HG02981 (cell line): ENCODE measurements at regions not wholly inside any gene's neighbourhood (a gene's known extent, or its start where the extent isn't known, plus 50 kb on each side); places are given as distances from the start of the nearest gene placed in this dataset.
"Not testable (repeated sequence)": the region's sequence is repeated elsewhere in the genome, so short reads cannot be mapped to it uniquely, and the experiment has no call there.

Experiments used
- ATAC-seq: cut with Tn5 transposase; IDR thresholded peaks from one replicate; pipeline ENCODE4 v1.9.1; 2021; ENCODE audit warnings: mild to moderate bottlenecking, moderate library complexity; ENCODE audit not compliant: unreplicated experiment

GRCh38 chr3:82201316-82201715 lies 439.9 kb upstream of the GBE1 start:
- ATAC-seq: no peak

DNA sequence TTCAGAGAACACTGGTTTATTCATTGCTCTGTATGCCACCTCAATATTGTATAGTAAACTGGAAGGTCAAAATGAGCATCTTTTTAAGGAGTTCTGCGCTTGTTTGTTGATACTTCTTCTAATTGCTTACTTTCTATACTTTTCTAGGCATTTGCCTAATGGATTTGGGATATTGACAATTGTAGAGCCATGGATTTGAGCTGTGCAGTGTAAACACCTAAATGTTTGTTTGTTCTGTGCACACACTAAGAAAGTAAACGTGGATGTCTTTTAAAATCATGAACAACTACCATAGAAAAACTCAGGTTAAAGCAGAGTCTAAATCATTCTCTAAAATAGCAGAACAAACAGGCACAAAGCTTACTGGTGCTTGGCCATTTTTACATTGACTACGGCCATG lies 436.6 kb upstream of the GBE1 start:
- ATAC-seq: no peak

- no peak for ATAC-seq
Measured at GRCh38 chr3:82196645-82197044, 435.2 kb upstream of the GBE1 start.

DNA sequence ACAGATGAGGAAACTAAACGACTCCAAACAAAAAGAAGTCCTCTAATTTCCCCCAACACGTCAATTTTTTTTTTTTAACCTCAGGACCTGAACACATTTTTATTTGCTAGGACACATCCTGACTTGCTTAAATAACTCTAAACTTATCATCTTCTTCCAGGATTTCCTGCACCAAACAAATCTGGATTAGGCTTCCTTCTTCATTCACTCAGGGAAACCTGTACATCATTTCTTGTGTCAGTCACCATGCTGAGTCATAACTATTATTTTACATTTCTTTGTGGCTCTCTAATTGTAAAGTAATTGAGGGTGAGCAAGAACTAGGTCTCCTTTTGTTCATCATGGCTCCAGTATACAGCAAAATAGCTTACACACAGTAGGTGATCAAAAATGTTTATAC lies 433.4 kb upstream of the GBE1 start:
- ATAC-seq: no peak

DNA sequence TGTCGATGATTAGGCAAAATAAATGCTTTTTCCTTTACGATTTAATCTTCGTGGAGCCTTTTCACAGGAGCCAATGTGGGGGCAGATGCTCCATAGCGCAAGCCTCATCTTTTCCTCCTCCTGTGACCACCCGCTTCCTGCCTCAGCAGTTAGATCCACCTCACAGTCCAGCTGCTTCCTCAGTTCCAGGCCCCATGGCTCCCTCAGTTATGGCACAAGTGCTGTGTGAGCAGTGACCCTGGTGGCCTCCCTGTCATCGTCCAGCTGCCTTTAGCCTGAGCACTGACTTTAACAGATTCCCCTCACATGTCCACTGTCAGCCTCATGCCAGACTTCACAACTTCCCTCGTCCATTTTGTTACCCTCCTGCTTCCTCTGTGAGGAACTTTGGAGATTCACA lies 424.6 kb upstream of the GBE1 start:
- ATAC-seq: no peak

GRCh38 chr3:82179291-82179690 lies 417.8 kb upstream of the GBE1 start:
- no peak for ATAC-seq

GRCh38 chr3:82178291-82178690 lies 416.8 kb upstream of the GBE1 start:
- ATAC-seq: no peak

DNA sequence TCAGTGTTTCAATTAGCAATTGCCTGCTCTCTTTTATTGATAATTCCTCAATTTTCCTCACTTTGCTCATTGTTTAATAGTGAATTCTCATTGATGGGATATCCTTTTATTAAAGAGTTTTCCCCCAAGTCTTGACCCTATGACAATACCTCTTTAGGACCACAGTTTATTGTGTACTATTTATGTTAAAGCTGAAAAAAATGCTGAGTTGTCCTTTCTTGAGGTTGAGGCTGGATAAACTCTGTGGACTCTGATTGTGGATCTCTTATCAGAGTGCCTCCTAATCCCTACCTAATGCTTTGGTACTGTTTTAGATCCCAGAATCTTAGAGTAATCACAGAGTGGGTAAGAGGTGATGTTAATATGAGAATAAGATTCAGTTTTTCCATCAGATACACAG lies 416.3 kb upstream of the GBE1 start:
- ATAC-seq: no peak

DNA sequence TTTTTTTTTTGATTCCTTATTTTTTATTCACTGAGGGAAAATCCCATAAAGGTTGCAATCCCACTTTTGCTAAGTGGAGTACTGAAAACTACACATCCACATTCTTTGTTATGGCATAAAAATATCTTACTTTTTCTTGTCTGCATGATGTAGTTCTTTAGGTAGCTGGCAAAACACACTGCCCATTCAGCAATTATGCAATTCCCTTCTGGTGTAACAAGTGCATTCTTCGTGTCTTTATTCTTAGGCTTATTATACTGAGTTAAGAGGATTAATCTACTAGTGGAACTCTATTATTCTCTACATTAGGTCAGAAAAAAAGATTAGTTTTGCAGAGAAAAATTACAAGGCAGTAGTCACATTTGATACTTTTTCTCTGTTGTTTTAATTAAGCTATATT lies 403.8 kb upstream of the GBE1 start:
- ATAC-seq: no peak

- ATAC-seq: peak; percentile 59
Measured at GRCh38 chr3:82163907-82164520, 402.6 kb upstream of the GBE1 start.

DNA sequence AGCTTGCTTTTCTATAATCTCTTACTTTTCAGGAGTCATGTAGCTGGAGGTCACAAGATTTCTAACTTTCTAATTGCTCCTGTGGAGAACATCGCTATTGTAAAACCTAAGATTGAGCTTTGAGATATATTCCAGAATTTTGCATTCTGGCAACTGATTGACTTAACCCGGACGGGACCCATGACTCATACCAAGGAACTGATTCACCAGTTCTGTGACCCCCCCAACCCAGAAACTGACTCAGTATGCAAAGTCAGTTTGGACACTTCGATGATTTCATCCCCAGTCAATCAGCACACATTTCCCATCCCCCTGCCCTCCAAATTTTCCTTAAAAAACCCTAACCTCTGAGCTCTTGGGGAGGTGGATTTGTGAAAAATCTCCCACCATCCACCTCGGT lies 396.5 kb upstream of the GBE1 start:
- ATAC-seq: no peak

- ATAC-seq: not testable (repeated sequence)
Measured at GRCh38 chr3:82153892-82154291, 392.4 kb upstream of the GBE1 start.

DNA sequence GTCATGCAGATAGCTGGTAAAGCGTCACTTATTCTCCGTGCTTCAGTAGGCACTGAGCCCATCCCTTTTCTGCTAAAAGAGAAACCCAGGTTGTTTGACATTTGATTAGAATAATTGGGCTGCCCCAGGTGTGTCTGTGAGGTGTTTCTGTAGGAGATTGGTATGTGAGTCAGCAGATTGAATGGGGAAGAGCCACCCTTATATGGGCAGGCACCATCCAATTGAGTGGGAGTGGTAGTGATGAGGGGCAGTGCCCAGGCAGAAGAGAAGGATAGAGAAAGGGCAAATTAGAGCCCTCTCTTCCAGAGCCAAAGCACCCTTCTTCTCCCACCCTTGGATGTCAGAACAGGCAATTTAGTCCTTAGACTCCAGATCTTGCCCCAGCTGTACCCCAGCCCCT lies 384.3 kb upstream of the GBE1 start:
- no peak for ATAC-seq

DNA sequence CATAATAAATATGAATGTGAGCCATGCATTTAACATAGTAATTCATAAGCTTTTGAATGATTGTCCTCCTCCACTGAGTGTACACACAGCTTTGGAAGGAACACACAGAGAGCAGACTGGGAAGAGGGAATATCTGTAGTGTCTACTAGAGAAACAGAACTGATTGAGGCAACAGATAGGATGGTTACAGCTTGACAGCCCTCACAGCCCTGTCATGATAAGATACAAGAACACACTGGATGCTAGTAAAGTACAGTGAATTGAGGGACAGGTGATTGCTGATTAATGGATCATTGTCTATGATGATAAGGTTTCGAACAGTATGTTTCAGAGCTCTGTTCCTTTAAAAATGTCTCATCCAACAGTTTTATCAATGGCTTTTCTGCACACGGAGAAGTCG lies 383.4 kb upstream of the GBE1 start:
- ATAC-seq: no peak

GRCh38 chr3:82143661-82144412 lies 382.4 kb upstream of the GBE1 start:
- no peak for ATAC-seq

DNA sequence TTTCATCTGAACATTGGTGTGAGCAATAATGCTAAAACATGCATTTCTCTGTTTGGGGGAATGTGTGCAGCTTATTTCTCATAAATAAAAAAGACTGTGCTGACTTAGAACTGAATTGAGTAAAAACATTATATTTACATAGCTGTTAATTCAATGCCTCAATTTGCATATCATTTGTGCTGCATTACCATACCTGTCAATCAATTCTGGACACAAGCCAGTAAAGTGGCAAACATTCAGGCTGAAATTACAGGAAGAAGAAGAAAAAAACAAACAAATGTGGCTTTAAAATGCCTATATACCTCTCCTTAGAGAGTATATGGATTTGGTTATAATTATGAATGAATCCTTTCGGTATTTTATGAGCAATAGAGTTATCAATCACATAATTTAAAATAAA lies 380.1 kb upstream of the GBE1 start:
- ATAC-seq: no peak

DNA sequence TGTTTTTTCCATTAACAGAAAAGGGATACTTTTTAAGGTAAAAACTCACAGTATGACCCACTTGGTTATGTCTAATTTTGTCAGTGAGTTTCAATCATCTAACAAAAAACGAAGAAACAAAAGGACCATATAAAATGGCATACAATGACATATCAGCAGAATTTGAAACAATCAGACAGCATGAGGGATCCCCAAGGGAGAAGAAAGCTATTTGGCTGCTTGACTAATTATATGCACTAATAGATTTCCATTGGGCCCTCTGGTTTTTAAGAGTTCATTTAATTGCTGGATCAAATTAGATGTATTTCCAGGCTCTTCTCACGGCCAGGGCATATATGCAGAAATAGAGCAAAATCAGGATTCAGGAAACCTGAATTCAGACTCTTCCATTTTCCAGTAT lies 376.4 kb upstream of the GBE1 start:
- no peak for ATAC-seq

DNA sequence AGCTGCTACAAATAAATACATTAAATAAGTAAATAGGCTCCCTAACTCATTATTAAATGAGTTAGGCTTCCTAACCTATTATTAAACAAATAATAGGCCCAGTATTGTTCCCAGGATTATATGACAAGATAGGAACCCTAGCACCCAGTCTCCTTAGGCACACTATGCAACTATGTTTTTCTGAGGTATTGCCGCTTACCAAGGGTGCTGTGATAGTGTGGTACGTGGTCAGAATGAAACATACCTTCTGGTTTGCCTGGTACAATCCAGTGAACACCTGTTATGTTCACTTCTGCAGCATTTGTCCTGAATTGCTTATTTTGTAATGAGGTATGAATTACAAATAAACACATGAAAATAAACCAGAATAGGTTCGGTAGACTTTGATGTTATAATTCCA lies 375.6 kb upstream of the GBE1 start:
- ATAC-seq: no peak

GRCh38 chr3:82133070-82133606 lies 371.7 kb upstream of the GBE1 start:
- peak; percentile 92 for ATAC-seq

DNA sequence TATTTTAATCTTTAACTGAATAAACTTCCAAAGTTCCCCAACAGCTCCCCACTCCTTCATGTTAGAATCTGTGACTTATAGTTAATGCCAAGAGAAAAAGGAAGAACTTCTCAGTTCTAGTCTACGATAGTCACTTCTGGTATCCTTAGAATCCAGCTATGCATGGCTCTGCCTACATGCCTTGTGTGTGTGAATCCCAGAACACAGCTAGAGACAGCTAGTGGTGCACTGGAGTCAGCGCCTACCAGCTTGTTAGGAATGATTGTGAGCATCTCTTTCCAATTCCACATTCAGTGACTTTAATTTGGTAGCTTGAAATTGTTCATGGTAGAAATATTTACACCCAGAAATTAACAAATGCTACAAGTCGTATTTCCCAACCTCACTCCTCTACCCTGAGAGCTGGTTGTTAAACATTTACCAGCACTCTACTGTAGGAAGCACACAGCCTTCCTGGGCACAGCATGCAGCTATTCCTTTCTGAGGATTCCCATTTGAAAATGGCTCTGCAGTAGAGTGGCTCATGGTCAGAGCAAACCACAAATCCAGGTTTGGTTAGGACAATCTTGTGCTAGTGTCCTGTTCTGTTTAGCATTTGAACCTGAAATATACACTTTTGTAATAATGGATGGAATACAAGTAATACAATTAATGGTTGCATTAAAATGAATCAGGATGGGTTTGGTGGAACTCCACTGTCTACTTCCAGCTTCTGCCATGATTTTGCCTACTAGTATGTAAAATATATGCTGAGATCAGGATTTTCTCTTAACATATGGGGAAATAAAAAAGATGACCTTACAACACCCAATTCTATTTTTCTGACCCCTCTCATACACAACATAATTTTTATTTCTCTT lies 371.0 kb upstream of the GBE1 start:
- ATAC-seq: no peak

DNA sequence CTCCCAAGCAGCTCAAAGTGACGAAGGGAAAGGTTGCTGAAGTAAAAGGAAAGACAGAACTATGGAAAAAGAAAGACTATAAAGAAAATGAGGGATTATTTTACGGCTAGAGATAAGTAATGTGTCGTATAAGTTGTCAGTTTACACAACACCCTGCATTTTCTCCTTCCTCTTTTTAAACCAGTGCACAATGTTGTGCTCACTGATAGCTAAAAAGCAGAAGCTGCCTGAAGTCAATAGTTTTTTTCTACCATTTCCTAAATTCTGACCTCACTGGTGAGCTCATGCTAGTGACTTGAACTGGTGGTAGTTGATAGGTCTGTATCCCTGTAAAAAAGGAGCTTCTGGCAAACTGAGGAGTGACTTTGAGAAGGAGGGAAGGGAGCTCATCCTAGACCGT lies 368.6 kb upstream of the GBE1 start:
- ATAC-seq: no peak
